Memory B cell (primary cell): ENCODE measurements at regions not wholly inside any gene's neighbourhood (a gene's known extent, or its start where the extent isn't known, plus 50 kb on each side); places are given as distances from the start of the nearest gene placed in this dataset.
"Not testable (repeated sequence)": the region's sequence is repeated elsewhere in the genome, so short reads cannot be mapped to it uniquely, and the experiment has no call there.

Experiments
- ATAC-seq: fragments of 150-1000 bp; cut with Tn5 transposase; 2 replicates; pipeline ENCODE4 v1.10.0; 2021; ENCODE audit warnings: low read depth, mild to moderate bottlenecking, moderate library complexity
- DNase-seq, 2 donors: peaks; one replicate each; pipeline ENCODE4 v3.0.0; 2022; ENCODE audit warnings: low spot score in 2 of 2
- H3K27ac Mint-ChIP-seq: one replicate; pipeline ENCODE4 v1.8.0; 2022; ENCODE audit warnings: mild to moderate bottlenecking, moderate library complexity, mixed read lengths
- H3K27me3 Mint-ChIP-seq: one replicate; pipeline ENCODE4 v1.8.0; 2022; ENCODE audit warnings: mixed read lengths
- H3K36me3 Mint-ChIP-seq: one replicate; pipeline ENCODE4 v1.8.0; 2022; ENCODE audit warnings: mild to moderate bottlenecking, mixed read lengths
- H3K4me1 Mint-ChIP-seq: one replicate; pipeline ENCODE4 v1.8.0; 2022; ENCODE audit warnings: mixed read lengths
- H3K4me3 Mint-ChIP-seq: one replicate; pipeline ENCODE4 v1.8.0; 2022; ENCODE audit warnings: mild to moderate bottlenecking, moderate library complexity, mixed read lengths
- H3K9me3 Mint-ChIP-seq: one replicate; pipeline ENCODE4 v1.8.0; 2022; ENCODE audit warnings: mixed read lengths

DNA sequence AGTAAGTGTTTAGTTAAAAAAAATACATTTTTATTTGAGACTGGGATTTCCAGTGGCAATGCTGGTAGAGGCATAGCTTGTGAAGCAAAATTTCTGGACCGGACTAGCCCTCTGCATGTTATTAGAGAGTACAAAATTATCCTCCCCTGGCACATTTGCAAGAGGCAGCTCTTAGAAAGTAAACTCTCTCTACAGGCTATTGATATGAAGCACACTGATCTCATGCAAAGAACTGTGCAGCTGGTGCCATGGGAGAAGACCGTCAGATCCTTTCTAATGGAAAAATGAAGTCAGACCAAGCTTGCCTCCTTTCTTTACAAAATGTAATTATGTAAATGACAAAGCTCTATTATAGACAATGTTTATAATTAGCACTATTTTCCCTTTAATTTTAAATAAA, 2717.2 kb downstream of the PCDH7 start:
- Mint-ChIP-seq H3K4me1 (no peaks in the 10 kb centered on the region), H3K9me3 (peaks cover 2% of the 10 kb centered on the region), H3K36me3 (no peaks in the 10 kb centered on the region), H3K27ac (no peak overlapping the region), H3K4me3 (no peak overlapping the region), H3K27me3 (no peaks in the 10 kb centered on the region)
- no peak for ATAC-seq
- DNase-seq, result no peak

DNA sequence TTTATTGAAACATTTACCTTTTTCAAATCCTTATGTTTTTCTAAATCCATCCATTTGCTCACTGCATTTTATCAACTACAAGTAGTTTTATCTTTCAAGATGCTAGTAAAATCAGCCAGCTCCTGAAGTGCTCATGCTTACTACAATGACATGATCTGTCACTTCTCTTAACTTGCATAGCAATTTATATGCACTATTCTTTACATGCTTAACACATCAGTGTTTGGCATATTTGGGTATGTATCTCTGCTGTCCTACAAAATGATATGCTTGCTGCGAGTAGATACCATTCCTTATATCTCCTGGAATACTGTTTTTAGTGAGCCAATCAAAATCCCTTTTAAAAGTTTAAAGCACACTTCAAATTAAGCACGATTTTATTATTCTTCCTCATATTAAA, 2726.8 kb downstream of the PCDH7 start:
- no peak for DNase-seq
- Mint-ChIP-seq H3K27me3 (no peaks in the 10 kb centered on the region), H3K9me3 (peaks cover 3% of the 10 kb centered on the region), H3K4me1 (no peaks in the 10 kb centered on the region), H3K4me3 (no peak overlapping the region), H3K27ac (no peak overlapping the region), H3K36me3 (no peaks in the 10 kb centered on the region)
- no peak for ATAC-seq

DNA sequence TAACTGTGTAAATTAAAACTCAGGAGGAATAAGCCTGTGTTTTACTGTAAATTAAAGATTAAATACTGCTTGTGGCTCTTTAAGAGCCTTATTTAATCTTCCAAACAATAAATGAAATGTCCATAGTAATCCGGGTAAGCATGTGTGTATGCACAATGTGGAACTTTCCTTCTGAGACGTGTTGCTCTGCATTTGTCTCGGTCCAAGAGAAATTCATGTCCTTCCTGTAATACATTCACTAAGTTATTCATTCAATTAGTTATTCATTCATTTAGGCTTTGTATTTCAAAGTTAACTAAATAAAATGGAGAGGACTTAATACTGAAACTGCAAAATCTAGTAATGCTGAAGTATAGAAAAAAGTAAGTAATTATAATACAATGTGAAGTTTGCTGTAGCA, 2728.8 kb downstream of the PCDH7 start:
- Mint-ChIP-seq H3K4me1 (no peaks in the 10 kb centered on the region), H3K27ac (no peak overlapping the region), H3K27me3 (no peaks in the 10 kb centered on the region), H3K9me3 (peaks cover 3% of the 10 kb centered on the region), H3K36me3 (no peaks in the 10 kb centered on the region), H3K4me3 (no peak overlapping the region)
- ATAC-seq (no peak), DNase-seq (no peak)

- DNase-seq (no peak), ATAC-seq (no peak)
- Mint-ChIP-seq H3K9me3 (peaks cover 5% of the 10 kb centered on the region), H3K27ac (no peak overlapping the region), H3K4me3 (no peak overlapping the region), H3K36me3 (no peaks in the 10 kb centered on the region), H3K4me1 (no peaks in the 10 kb centered on the region), H3K27me3 (no peaks in the 10 kb centered on the region)
Measured at GRCh38 chr4:33453436-33453835, 2733.3 kb downstream of the PCDH7 start.

GRCh38 chr4:33453916-33454315, 2733.7 kb downstream of the PCDH7 start:
- H3K4me1 Mint-ChIP-seq, result no peaks in the 10 kb centered on the region
- no peaks in the 10 kb centered on the region for H3K36me3 Mint-ChIP-seq
- no peaks in the 10 kb centered on the region for H3K27me3 Mint-ChIP-seq
- H3K9me3 Mint-ChIP-seq, result peaks cover 5% of the 10 kb centered on the region
- no peak overlapping the region for H3K4me3 Mint-ChIP-seq
- DNase-seq (no peak), ATAC-seq (no peak)
- no peak overlapping the region for H3K27ac Mint-ChIP-seq

DNA sequence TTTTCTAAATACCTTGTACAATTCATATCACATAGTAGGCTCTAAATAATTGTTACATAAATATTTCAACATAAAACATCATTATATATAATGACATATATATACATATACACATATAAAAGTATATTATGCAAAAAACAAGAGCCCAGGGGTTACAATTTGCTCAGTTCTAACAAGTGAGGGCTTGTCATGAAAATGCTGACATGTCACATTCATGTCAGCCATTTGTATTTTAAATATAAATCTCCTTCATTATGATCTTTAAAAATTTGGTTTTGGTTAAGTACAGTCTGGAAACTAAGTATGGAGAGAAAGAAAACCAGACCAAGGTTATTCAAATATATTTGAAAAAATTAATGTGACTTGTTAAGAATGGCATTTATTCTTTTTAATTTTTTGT, 2745.4 kb downstream of the PCDH7 start:
- Mint-ChIP-seq H3K4me3 (no peak overlapping the region), H3K36me3 (no peaks in the 10 kb centered on the region), H3K27me3 (no peaks in the 10 kb centered on the region), H3K4me1 (no peaks in the 10 kb centered on the region), H3K9me3 (no peaks in the 10 kb centered on the region), H3K27ac (no peak overlapping the region)
- DNase-seq (no peak), ATAC-seq (no peak)

GRCh38 chr4:33467291-33467690, 2747.1 kb downstream of the PCDH7 start:
- no peak overlapping the region for H3K27ac Mint-ChIP-seq
- ATAC-seq (no peak), DNase-seq (no peak)
- no peaks in the 10 kb centered on the region for H3K36me3 Mint-ChIP-seq
- no peak overlapping the region for H3K4me3 Mint-ChIP-seq
- H3K9me3 Mint-ChIP-seq, result no peaks in the 10 kb centered on the region
- H3K27me3 Mint-ChIP-seq, result no peaks in the 10 kb centered on the region
- no peaks in the 10 kb centered on the region for H3K4me1 Mint-ChIP-seq

DNA sequence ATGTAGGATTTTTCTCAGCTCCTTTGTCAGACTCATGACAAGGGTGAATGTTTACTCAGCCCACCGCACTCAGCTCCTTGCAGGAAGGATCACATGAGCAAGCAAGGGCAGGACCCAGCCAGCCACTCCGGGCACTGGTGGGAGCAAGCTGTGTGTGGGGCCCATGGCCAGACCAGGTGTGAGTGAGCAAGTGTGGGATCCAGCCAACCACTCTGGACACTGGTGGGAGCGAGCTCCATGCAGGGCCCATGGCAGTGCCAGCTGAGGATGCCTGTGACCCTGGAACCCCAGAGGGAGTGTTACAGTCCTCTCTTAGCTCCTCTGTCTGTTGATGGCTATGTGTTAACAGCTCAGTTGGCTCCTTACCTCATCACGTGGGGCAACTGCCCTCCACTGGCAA, 2750.6 kb downstream of the PCDH7 start:
- DNase-seq (no peak), ATAC-seq (no peak)
- H3K9me3 Mint-ChIP-seq, result peaks cover 2% of the 10 kb centered on the region
- H3K27me3 Mint-ChIP-seq, result no peaks in the 10 kb centered on the region
- H3K4me1 Mint-ChIP-seq, result no peaks in the 10 kb centered on the region
- H3K27ac Mint-ChIP-seq, result no peak overlapping the region
- H3K36me3 Mint-ChIP-seq, result no peaks in the 10 kb centered on the region
- H3K4me3 Mint-ChIP-seq, result no peak overlapping the region

- no peak overlapping the region for H3K27ac Mint-ChIP-seq
- H3K27me3 Mint-ChIP-seq, result no peaks in the 10 kb centered on the region
- no peak for DNase-seq
- no peak for ATAC-seq
- H3K4me3 Mint-ChIP-seq, result no peak overlapping the region
- peaks cover 5% of the 10 kb centered on the region for H3K9me3 Mint-ChIP-seq
- no peaks in the 10 kb centered on the region for H3K4me1 Mint-ChIP-seq
- no peaks in the 10 kb centered on the region for H3K36me3 Mint-ChIP-seq
Measured at GRCh38 chr4:33477715-33478114, 2757.5 kb downstream of the PCDH7 start.

GRCh38 chr4:33482773-33483172, 2761.5 kb downstream of the ARAP2 start:
- H3K27me3 Mint-ChIP-seq, result no peaks in the 10 kb centered on the region

GRCh38 chr4:33485111-33485510, 2759.2 kb downstream of the ARAP2 start:
- H3K4me3 Mint-ChIP-seq, result no peak overlapping the region
- no peak overlapping the region for H3K27ac Mint-ChIP-seq
- DNase-seq (no peak), ATAC-seq (no peak)
- peaks cover 2% of the 10 kb centered on the region for H3K9me3 Mint-ChIP-seq
- no peaks in the 10 kb centered on the region for H3K4me1 Mint-ChIP-seq
- H3K36me3 Mint-ChIP-seq, result no peaks in the 10 kb centered on the region
- no peaks in the 10 kb centered on the region for H3K27me3 Mint-ChIP-seq

More at GRCh38 chr4:33482773-33483172, 2761.5 kb downstream of the ARAP2 start:
- no peak for ATAC-seq
- no peak for DNase-seq
- Mint-ChIP-seq H3K9me3 (peaks cover 2% of the 10 kb centered on the region), H3K4me3 (no peak overlapping the region), H3K27ac (no peak overlapping the region), H3K36me3 (no peaks in the 10 kb centered on the region), H3K4me1 (no peaks in the 10 kb centered on the region)

DNA sequence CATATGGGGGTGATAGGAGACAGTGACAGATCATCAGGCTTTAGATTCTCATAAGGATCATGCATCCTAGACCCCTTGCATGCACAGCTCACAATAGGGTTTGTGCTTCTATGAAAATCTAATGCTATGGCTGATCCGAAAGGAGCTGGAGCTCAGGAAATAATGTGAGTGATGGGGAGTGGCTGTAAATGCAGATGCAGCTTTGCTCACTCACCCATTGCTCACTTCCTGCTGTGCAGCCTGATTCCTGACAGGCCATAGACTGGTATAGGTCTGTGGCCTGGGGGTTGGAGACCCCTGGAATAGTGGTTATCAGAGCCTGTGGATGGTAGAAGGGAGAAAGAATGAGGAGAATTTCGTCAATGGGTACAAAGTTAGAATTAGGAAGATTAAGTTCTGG, 2751.1 kb downstream of the ARAP2 start:
- H3K27me3 Mint-ChIP-seq, result no peaks in the 10 kb centered on the region
- H3K9me3 Mint-ChIP-seq, result no peaks in the 10 kb centered on the region
- H3K27ac Mint-ChIP-seq, result no peak overlapping the region
- ATAC-seq, result no peak
- no peak for DNase-seq
- H3K4me3 Mint-ChIP-seq, result no peak overlapping the region
- H3K36me3 Mint-ChIP-seq, result no peaks in the 10 kb centered on the region
- H3K4me1 Mint-ChIP-seq, result no peaks in the 10 kb centered on the region

DNA sequence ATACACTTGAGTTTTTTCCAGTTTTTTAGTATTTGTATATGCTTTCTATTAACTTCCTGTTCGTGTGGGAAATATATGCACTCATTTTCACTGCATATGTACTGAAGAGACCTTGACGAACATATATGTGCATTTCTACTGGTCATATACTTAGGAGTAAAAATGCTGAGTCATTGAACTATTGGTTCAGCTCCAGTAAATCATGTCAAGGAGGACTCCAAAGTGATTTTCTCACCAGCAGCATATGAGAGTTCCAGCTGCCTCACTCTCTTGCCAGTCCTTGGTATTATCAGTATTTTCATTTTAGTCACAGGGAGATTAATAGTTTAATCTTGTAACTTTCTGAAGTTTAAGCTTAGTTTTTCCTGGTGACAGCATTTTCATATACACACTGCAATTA, 2750.2 kb downstream of the ARAP2 start:
- Mint-ChIP-seq H3K4me3 (no peak overlapping the region), H3K36me3 (no peaks in the 10 kb centered on the region), H3K27ac (no peak overlapping the region), H3K27me3 (no peaks in the 10 kb centered on the region), H3K4me1 (no peaks in the 10 kb centered on the region), H3K9me3 (peaks cover 4% of the 10 kb centered on the region)
- DNase-seq (no peak), ATAC-seq (no peak)

- not testable (repeated sequence) for H3K27me3 Mint-ChIP-seq, H3K36me3 Mint-ChIP-seq, DNase-seq, H3K4me1 Mint-ChIP-seq, H3K27ac Mint-ChIP-seq, ATAC-seq, H3K4me3 Mint-ChIP-seq
- peaks cover 11% of the 10 kb centered on the region for H3K9me3 Mint-ChIP-seq
Measured at GRCh38 chr4:33501587-33501986, 2742.7 kb downstream of the ARAP2 start.

DNA sequence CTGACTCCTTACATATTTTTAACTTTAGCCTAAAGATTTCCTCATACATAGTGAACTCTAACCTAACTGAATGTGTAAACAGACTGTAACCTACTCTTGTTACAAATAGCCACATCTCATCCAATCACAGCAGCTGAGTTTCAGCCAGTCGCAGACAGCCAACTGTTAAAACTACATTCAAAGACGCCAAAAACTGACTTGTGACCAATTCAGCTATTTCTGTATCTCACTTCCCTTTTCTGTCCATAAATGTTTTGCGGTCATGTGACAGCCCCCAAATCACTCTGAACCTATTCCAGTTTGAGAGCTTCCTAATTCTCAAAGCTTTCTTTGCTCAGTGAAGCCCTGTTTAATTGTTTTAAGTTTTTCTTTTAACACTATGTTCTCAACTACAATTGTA, 2731.9 kb downstream of the ARAP2 start:
- Mint-ChIP-seq H3K4me3 (no peak overlapping the region), H3K36me3 (no peaks in the 10 kb centered on the region), H3K27me3 (no peaks in the 10 kb centered on the region)

DNA sequence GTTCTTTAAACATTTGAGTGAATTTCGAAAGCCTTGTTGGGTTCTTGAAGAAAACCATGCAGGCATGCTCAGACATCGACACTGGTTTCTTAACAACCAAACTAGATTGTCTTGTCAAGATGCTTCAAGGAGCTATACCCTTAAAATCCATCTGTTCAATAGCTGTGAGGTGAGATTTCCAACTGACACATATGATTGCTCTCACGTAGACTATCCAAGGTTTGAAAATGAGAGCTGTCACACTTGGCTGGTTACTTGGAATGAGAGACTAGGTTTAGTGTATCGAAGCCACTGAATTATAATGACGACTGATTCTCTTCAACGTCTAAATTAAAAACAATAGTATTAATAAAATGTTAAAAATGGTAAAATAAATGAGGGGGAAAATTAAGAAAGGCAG, 2725.5 kb downstream of the ARAP2 start:
- Mint-ChIP-seq H3K4me1 (no peaks in the 10 kb centered on the region), H3K27ac (no peak overlapping the region), H3K36me3 (no peaks in the 10 kb centered on the region), H3K9me3 (peaks cover 3% of the 10 kb centered on the region), H3K4me3 (no peak overlapping the region), H3K27me3 (no peaks in the 10 kb centered on the region)
- ATAC-seq (no peak), DNase-seq (no peak)

More for the DNA sequence above, 2731.9 kb downstream of the ARAP2 start:
- Mint-ChIP-seq H3K4me1 (no peaks in the 10 kb centered on the region), H3K9me3 (peaks cover 2% of the 10 kb centered on the region), H3K27ac (no peak overlapping the region)
- ATAC-seq (no peak), DNase-seq (no peak)
